Ovary (tissue), 7 donors: ENCODE measurements at regions not wholly inside any gene's neighbourhood (a gene's known extent, or its start where the extent isn't known, plus 50 kb on each side); places are given as distances from the start of the nearest gene placed in this dataset.

Source experiments
- DNase-seq, 5 donors: peaks; one replicate each; pipeline ENCODE4 v3.0.0-alpha.2; 2019 to 2020
- H3K27ac ChIP-seq, 2 donors: fragments of 200-600 bp; one replicate each; pipeline versions ENCODE4 v1.5.1 to v1.8.0; 2019 to 2022
- H3K27me3 ChIP-seq: fragments of 200-600 bp; one replicate; pipeline ENCODE4 v1.8.0; 2022
- H3K36me3 ChIP-seq: fragments of 200-600 bp; sonication (generic); one replicate; pipeline ENCODE4 v1.5.1; 2019
- H3K4me1 ChIP-seq: one replicate; pipeline ENCODE4 v1.8.1; 2013; ENCODE audit warnings: mild to moderate bottlenecking, moderate library complexity; ENCODE audit not compliant: insufficient read depth
- H3K4me3 ChIP-seq: fragments of 200-600 bp; sonication (generic); one replicate; pipeline ENCODE4 v1.5.1; 2017
- H3K9me3 ChIP-seq, 2 donors: fragments of 200-600 bp in 1 of 2; sonication (generic) in 1 of 2; one replicate each; pipeline versions ENCODE4 v1.5.1 to v1.8.1; 2013 to 2019; ENCODE audit warnings: mild to moderate bottlenecking in 1 of 2, moderate library complexity in 1 of 2
- CTCF ChIP-seq, 3 donors: fragments of 450-650 bp in 2 of 3; fragments of 200-600 bp in 1 of 3; IDR thresholded peaks; one replicate each; pipeline versions ENCODE4 v1.5.1 to v1.8.0; 2016 to 2022; ENCODE audit warnings: antibody characterized with exemption in 3 of 3, mild to moderate bottlenecking in 1 of 3
- EP300 ChIP-seq: sonication (generic); formaldehyde crosslinking; IDR thresholded peaks from one replicate; pipeline ENCODE4 v1.6.1; 2017; ENCODE audit warnings: antibody characterized with exemption
- POLR2A ChIP-seq: fragments of 450-650 bp; IDR thresholded peaks from one replicate; pipeline ENCODE4 v1.6.1; 2017; ENCODE audit warnings: antibody characterized with exemption, mild to moderate bottlenecking, moderate library complexity
- WGBS, 3 donors: extraction: QIAGEN DNeasy Blood & Tissue Kit in 1 of 3; methylation state at CpG; one replicate each; pipeline versions ENCODE4 v1.1.5 to v1.1.7; 2013 to 2017; 5-methylcytosine and 5-hydroxymethylcytosine counted together
- intact Hi-C, 4 donors: fragments of 100-400 bp; cut with DNase I; formaldehyde crosslinking; loops; one replicate each; pipeline versions ENCODE4 v1.11.0 to v1.15.1; 2022 to 2023
- donor health status: DM: no; HTN: no; CAD: no; lungs with moderate emphysema.
- donor health status: DM: no; HTN: no; CAD: no.
- donor health status: Bipolar disorder and iron deficiency.
- donor health status: DM: no; HTN: no; CAD: no.
- donor health status: DM: yes; HTN: yes; CAD: no.

- TF ChIP-seq EP300 (no peak), CTCF (IDR thresholded peaks at IDR 0.05) (no peak), POLR2A (no peak)
- Histone ChIP-seq H3K27me3 (no peaks in the 10 kb centered on the region), H3K9me3 (no peaks in the 10 kb centered on the region), H3K36me3 (no peaks in the 10 kb centered on the region), H3K4me3 (no peak overlapping the region), H3K4me1 (peaks cover 6% of the 10 kb centered on the region), H3K27ac (no peak overlapping the region)
- intact Hi-C loops = loop anchor here in 1 of 4 donors (5.0 kb wide), 1 partner anchor 82 kb away; no protein-coding TSS in a partner anchor
- no peak for DNase-seq
- 88 to 93% (median 89%) methylated on average over 11 of the region's 11 CpGs for WGBS, 3 donors
Observed at GRCh38 chr2:20140321-20141055, 84.4 kb downstream of the SDC1 start.

GRCh38 chr2:20139407-20140172 is 85.3 kb downstream of the SDC1 start:
- WGBS, 3 donors = 57 to 66% (median 65%) methylated on average over 7 to 9 of the region's 9 CpGs
- H3K36me3 ChIP-seq = no peaks in the 10 kb centered on the region
- DNase-seq = no peak
- H3K27ac ChIP-seq = no peak overlapping the region
- TF ChIP-seq POLR2A (no peak), CTCF (IDR thresholded peaks at IDR 0.05) (no peak), EP300 (no peak)
- H3K27me3 ChIP-seq = no peaks in the 10 kb centered on the region
- H3K4me1 ChIP-seq = peaks cover 6% of the 10 kb centered on the region
- no peak overlapping the region for H3K4me3 ChIP-seq
- intact Hi-C loops = loop anchor here in 2 of 4 donors (5.0 kb wide), 1 partner anchor 83 kb away; no protein-coding TSS in a partner anchor
- no peaks in the 10 kb centered on the region for H3K9me3 ChIP-seq

- Histone ChIP-seq H3K27me3 (no peaks in the 10 kb centered on the region), H3K9me3 (no peaks in the 10 kb centered on the region), H3K4me3 (no peak overlapping the region), H3K27ac (no peak overlapping the region), H3K4me1 (peaks cover 6% of the 10 kb centered on the region), H3K36me3 (no peaks in the 10 kb centered on the region)
- WGBS, 3 donors = 48 to 73% (median 71%) methylated on average over 6 of the region's 6 CpGs
- DNase-seq = no peak
- TF ChIP-seq POLR2A = no peak
- no peak for TF ChIP-seq CTCF (IDR thresholded peaks at IDR 0.05)
- no peak for TF ChIP-seq EP300
- intact Hi-C loops = loop anchor here in 1 of 4 donors (5.0 kb wide), 1 partner anchor 84 kb away; no protein-coding TSS in a partner anchor
Observed at GRCh38 chr2:20138696-20139095, 86.2 kb downstream of the SDC1 start.

GRCh38 chr2:20137884-20138283 is 86.5 kb upstream of the LAPTM4A start:
- WGBS, 3 donors = 96 to 98% (median 98%) methylated on average over 8 of the region's 8 CpGs
- no peaks in the 10 kb centered on the region for H3K27me3 ChIP-seq
- no peaks in the 10 kb centered on the region for H3K9me3 ChIP-seq
- no peak overlapping the region for H3K27ac ChIP-seq
- intact Hi-C loops = loop anchor here in 1 of 4 donors (5.0 kb wide), 1 partner anchor 84 kb away; no protein-coding TSS in a partner anchor
- H3K36me3 ChIP-seq = no peaks in the 10 kb centered on the region
- no peak for DNase-seq
- TF ChIP-seq POLR2A = no peak
- no peak for TF ChIP-seq CTCF (IDR thresholded peaks at IDR 0.05)
- TF ChIP-seq EP300 = no peak
- H3K4me1 ChIP-seq = peaks cover 6% of the 10 kb centered on the region
- no peak overlapping the region for H3K4me3 ChIP-seq
